H9 (cell line): ENCODE measurements at regions not wholly inside any gene's neighbourhood (a gene's known extent, or its start where the extent isn't known, plus 50 kb on each side); places are given as distances from the start of the nearest gene placed in this dataset.

Experiments
- DNase-seq: peaks from one replicate; pipeline ENCODE4 v3.0.0-alpha.2; 2017
- H2AFZ ChIP-seq: one replicate; pipeline ENCODE4 v1.6.1; 2013; ENCODE audit warnings: mild to moderate bottlenecking, low read length, control low read depth, moderate library complexity
- H2AK5ac ChIP-seq: 2 replicates; pipeline ENCODE4 v1.6.1; 2013; ENCODE audit warnings: low read length, control low read depth, mixed read lengths; ENCODE audit not compliant: insufficient read length
- H2BK120ac ChIP-seq: one replicate; pipeline ENCODE4 v1.6.1; 2013; ENCODE audit warnings: low read depth, mild to moderate bottlenecking, low read length, control low read depth, inconsistent platforms; ENCODE audit not compliant: poor library complexity, severe bottlenecking
- H2BK12ac ChIP-seq: 2 replicates; pipeline ENCODE4 v1.6.1; 2013; ENCODE audit warnings: low read length, control low read depth, mixed read lengths, low read depth; ENCODE audit not compliant: insufficient read length
- H2BK15ac ChIP-seq: 2 replicates; pipeline ENCODE4 v1.6.1; 2013; ENCODE audit warnings: low read depth, low read length, control low read depth
- H2BK20ac ChIP-seq: one replicate; pipeline ENCODE4 v1.6.1; 2013; ENCODE audit warnings: low read depth, mild to moderate bottlenecking, low read length, control low read depth, inconsistent platforms; ENCODE audit not compliant: poor library complexity, severe bottlenecking
- H2BK5ac ChIP-seq: 2 replicates; pipeline ENCODE4 v1.6.1; 2013; ENCODE audit warnings: low read length, control low read depth, mixed read lengths; ENCODE audit not compliant: insufficient read length
- H3K14ac ChIP-seq: 2 replicates; pipeline ENCODE4 v1.6.1; 2013; ENCODE audit warnings: low read length, control low read depth; ENCODE audit not compliant: insufficient read depth
- H3K18ac ChIP-seq: 2 replicates; pipeline ENCODE4 v1.6.1; 2013; ENCODE audit warnings: low read depth, mild to moderate bottlenecking, mixed read lengths, low read length, control low read depth; ENCODE audit not compliant: insufficient read length
- H3K23ac ChIP-seq: 2 replicates; pipeline ENCODE4 v1.6.1; 2013; ENCODE audit warnings: low read length, control low read depth, mixed read lengths, low read depth; ENCODE audit not compliant: insufficient read length
- H3K23me2 ChIP-seq: 2 replicates; pipeline ENCODE4 v1.6.1; 2013; ENCODE audit warnings: low read depth, mild to moderate bottlenecking, mixed read lengths, low read length, control low read depth; ENCODE audit not compliant: insufficient read length, poor library complexity, severe bottlenecking
- H3K27ac ChIP-seq: 2 replicates; pipeline ENCODE4 v1.5.1; 2013; ENCODE audit warnings: low read length, control low read depth, mixed read lengths, low read depth; ENCODE audit not compliant: insufficient read length
- H3K27me3 ChIP-seq: 2 replicates; pipeline ENCODE4 v1.6.1; 2013; ENCODE audit warnings: low read length, control low read depth, inconsistent platforms; ENCODE audit not compliant: insufficient read depth
- H3K4ac ChIP-seq: 2 replicates; pipeline ENCODE4 v1.6.1; 2013; ENCODE audit warnings: low read depth, mild to moderate bottlenecking, control low read depth, inconsistent platforms, low read length, moderate library complexity
- H3K4me1 ChIP-seq: 2 replicates; pipeline ENCODE4 v1.6.1; 2013; ENCODE audit warnings: low read length, control low read depth, inconsistent platforms; ENCODE audit not compliant: insufficient read depth
- H3K4me2 ChIP-seq: 2 replicates; pipeline ENCODE4 v1.6.1; 2013; ENCODE audit warnings: low read length, control low read depth, mixed read lengths; ENCODE audit not compliant: insufficient read length, insufficient read depth
- H3K56ac ChIP-seq: 2 replicates; pipeline ENCODE4 v1.6.1; 2013; ENCODE audit warnings: low read depth, mild to moderate bottlenecking, mixed read lengths, low read length, control low read depth; ENCODE audit not compliant: insufficient read length
- H3K79me1 ChIP-seq: 2 replicates; pipeline ENCODE4 v1.6.1; 2013; ENCODE audit warnings: low read depth, mild to moderate bottlenecking, moderate library complexity, low read length, control low read depth, inconsistent platforms; ENCODE audit not compliant: insufficient read depth, poor library complexity, severe bottlenecking
- H3K79me2 ChIP-seq: 2 replicates; pipeline ENCODE4 v1.6.1; 2013; ENCODE audit warnings: low read length, control low read depth, inconsistent platforms; ENCODE audit not compliant: insufficient read depth
- H3K9ac ChIP-seq: 2 replicates; pipeline ENCODE4 v1.6.1; 2013; ENCODE audit warnings: low read length, control low read depth, mixed read lengths; ENCODE audit not compliant: insufficient read length; ENCODE audit errors: extremely low read depth
- H3K9me3 ChIP-seq: one replicate; pipeline ENCODE4 v1.6.1; 2013; ENCODE audit warnings: low read depth, low read length, inconsistent platforms; ENCODE audit not compliant: control insufficient read depth
- H3T11ph ChIP-seq: one replicate; pipeline ENCODE4 v1.6.1; 2013; ENCODE audit warnings: mild to moderate bottlenecking, low read length, control low read depth, inconsistent platforms
- H4K20me1 ChIP-seq: one replicate; pipeline ENCODE4 v1.6.1; 2013; ENCODE audit not compliant: control insufficient read depth, insufficient read length, insufficient read depth
- H4K5ac ChIP-seq: 2 replicates; pipeline ENCODE4 v1.6.1; 2013; ENCODE audit warnings: low read depth, mild to moderate bottlenecking, mixed read lengths, low read length, control low read depth; ENCODE audit not compliant: insufficient read length
- H4K8ac ChIP-seq: replicated peaks from 2 replicates; pipeline ENCODE4 v1.6.1; 2013; ENCODE audit warnings: low read length, control low read depth, mixed read lengths, low read depth; ENCODE audit not compliant: insufficient read length
- H4K91ac ChIP-seq: 2 replicates; pipeline ENCODE4 v1.6.1; 2013; ENCODE audit warnings: low read depth, mild to moderate bottlenecking, moderate library complexity, mixed read lengths, low read length, control low read depth; ENCODE audit not compliant: insufficient read length
- H3K27ac Mint-ChIP-seq, 3 experiments: 2 replicates in 2 of 3; 3 replicates in 1 of 3; pipeline ENCODE4 v1.8.0; 2020 to 2021; ENCODE audit warnings: mixed read lengths in 3 of 3, mild to moderate bottlenecking in 1 of 3, moderate library complexity in 1 of 3
- H3K27me3 Mint-ChIP-seq: 2 replicates; pipeline ENCODE4 v1.8.0; 2021; ENCODE audit warnings: low read depth, mild to moderate bottlenecking, moderate library complexity, mixed read lengths
- H3K36me3 Mint-ChIP-seq, 3 experiments: 2 replicates in 2 of 3; 3 replicates in 1 of 3; pipeline ENCODE4 v1.8.0; 2020 to 2021; ENCODE audit warnings: low read depth in 3 of 3, mixed read lengths in 3 of 3; ENCODE audit not compliant: insufficient read depth in 1 of 3
- H3K4me1 Mint-ChIP-seq, 2 experiments: 2 replicates each; pipeline ENCODE4 v1.8.0; 2020; ENCODE audit warnings: mixed read lengths in 2 of 2
- H3K4me3 Mint-ChIP-seq, 2 experiments: 2 replicates in 1 of 2; 3 replicates in 1 of 2; pipeline ENCODE4 v1.8.0; 2020 to 2021; ENCODE audit warnings: mild to moderate bottlenecking in 2 of 2, mixed read lengths in 2 of 2, moderate library complexity in 1 of 2
- H3K9me3 Mint-ChIP-seq, 2 experiments: 2 replicates in 1 of 2; 3 replicates in 1 of 2; pipeline ENCODE4 v1.8.0; 2020; ENCODE audit warnings: mild to moderate bottlenecking in 2 of 2, mixed read lengths in 2 of 2, moderate library complexity in 1 of 2
- CTCF ChIP-seq: fragments of 200-600 bp; sonication (generic); conservative IDR thresholded peaks from 3 replicates; pipeline ENCODE4 v1.8.0; 2021; ENCODE audit warnings: antibody characterized with exemption, mild to moderate bottlenecking
- WGBS: extraction: QIAGEN DNeasy Blood & Tissue Kit; methylation state at CpG from one replicate; pipeline ENCODE4 v1.1.7; 2013; ENCODE audit warnings: missing lambda C conversion rate, low lambda C conversion rate, mixed read lengths; ENCODE audit not compliant: insufficient read length; ENCODE audit errors: extremely low coverage; 5-methylcytosine and 5-hydroxymethylcytosine counted together

DNA sequence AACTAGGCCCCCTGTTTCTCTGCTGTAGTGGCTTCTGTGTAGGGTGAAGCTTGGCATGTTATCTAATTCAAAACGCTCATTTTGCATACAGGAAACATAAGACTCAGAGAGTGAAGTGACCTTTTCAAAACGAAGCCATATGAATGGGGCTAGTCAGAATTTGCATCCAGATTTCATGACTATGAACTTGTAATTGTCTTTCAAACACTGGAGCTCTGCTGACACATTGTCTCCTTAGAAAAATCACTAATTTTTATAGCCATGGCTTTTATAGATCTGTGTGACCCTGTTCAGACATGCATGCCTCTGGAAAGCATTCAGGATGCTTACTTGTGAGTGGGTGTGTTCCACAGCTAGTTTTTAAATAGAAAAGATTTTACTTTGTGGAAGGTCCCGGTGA lies 444.3 kb upstream of the GCFC2 start:
- Histone ChIP-seq H3K27me3 (no peaks in the 10 kb centered on the region), H2AK5ac (no peak overlapping the region), H3K9me3 (no peaks in the 10 kb centered on the region), H2BK120ac (no peak overlapping the region), H3K23ac (no peak overlapping the region), H3K4ac (no peak overlapping the region), H3K9ac (no peak overlapping the region), H4K20me1 (no peaks in the 10 kb centered on the region), H2BK12ac (no peak overlapping the region), H3K23me2 (no peaks in the 10 kb centered on the region), H2BK15ac (no peak overlapping the region), H2BK5ac (no peak overlapping the region), H3K14ac (no peak overlapping the region), H3K18ac (no peak overlapping the region), H3K4me2 (no peak overlapping the region), H4K8ac (no peak overlapping the region), H3K79me2 (no peaks in the 10 kb centered on the region), H2AFZ (no peak overlapping the region), H3K4me1 (no peaks in the 10 kb centered on the region), H2BK20ac (no peak overlapping the region), H4K5ac (no peak overlapping the region), H4K91ac (no peak overlapping the region), H3K56ac (no peak overlapping the region), H3K79me1 (no peaks in the 10 kb centered on the region), H3T11ph (no peak overlapping the region), H3K27ac (no peak overlapping the region)
- no CpG with 5 or more reads among the region's 3 CpGs for WGBS
- no peak overlapping the region for H3K4me3 Mint-ChIP-seq
- H3K27me3 Mint-ChIP-seq: no peaks in the 10 kb centered on the region
- no peak overlapping the region for H3K27ac Mint-ChIP-seq
- DNase-seq: no peak
- no peaks in the 10 kb centered on the region for H3K9me3 Mint-ChIP-seq
- H3K36me3 Mint-ChIP-seq: no peaks in the 10 kb centered on the region
- peaks cover 0 to 5% of the 10 kb centered on the region in 2 experiments; a peak in 2 of 4 replicates for H3K4me1 Mint-ChIP-seq
- TF ChIP-seq CTCF: no peak
